DMS153 treated with DMSO at 0.1 percent for 48 hours (cell line): ENCODE measurements at regions not wholly inside any gene's neighbourhood (a gene's known extent, or its start where the extent isn't known, plus 50 kb on each side); places are given as distances from the start of the nearest gene placed in this dataset.
"Not testable (repeated sequence)": the region's sequence is repeated elsewhere in the genome, so short reads cannot be mapped to it uniquely, and the experiment has no call there.

Experiments used
- DNase-seq: peaks from one replicate; lab custom pipeline; 2025; ENCODE audit not compliant: unreplicated experiment; lab: John Stamatoyannopoulos, UW

GRCh38 chr20:1757606-1758512 is 100.3 kb upstream of the SIRPG start:
- DNase-seq, result no peak

DNA sequence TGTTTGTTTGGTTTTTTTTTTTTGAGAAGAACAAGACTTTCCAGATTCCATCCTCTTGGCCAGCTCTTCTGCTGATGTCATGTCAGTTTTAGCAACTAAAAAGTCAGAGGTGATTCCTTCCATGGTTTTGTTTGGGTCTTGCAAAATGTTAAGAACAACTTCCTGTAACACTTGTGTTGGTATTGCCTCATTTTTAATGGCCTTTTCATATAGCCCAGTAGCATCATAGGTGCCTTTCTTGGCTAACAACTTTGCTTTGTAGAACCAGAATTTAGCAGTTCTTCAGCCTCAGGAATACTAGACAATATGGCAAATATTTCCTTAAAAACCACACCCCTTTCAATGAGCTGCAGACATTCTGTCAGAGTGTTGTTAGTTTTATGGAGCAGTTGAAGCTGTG is 99.5 kb upstream of the SIRPG start:
- no peak for DNase-seq

GRCh38 chr20:1754749-1755148 is 97.2 kb upstream of the SIRPG start:
- no peak for DNase-seq

GRCh38 chr20:1754306-1754705 is 96.7 kb upstream of the SIRPG start:
- no peak for DNase-seq

- DNase-seq, result no peak
Observed at GRCh38 chr20:1752045-1752444, 94.5 kb upstream of the SIRPG start.

GRCh38 chr20:1748777-1749176 is 91.2 kb upstream of the SIRPG start:
- DNase-seq, result no peak

DNA sequence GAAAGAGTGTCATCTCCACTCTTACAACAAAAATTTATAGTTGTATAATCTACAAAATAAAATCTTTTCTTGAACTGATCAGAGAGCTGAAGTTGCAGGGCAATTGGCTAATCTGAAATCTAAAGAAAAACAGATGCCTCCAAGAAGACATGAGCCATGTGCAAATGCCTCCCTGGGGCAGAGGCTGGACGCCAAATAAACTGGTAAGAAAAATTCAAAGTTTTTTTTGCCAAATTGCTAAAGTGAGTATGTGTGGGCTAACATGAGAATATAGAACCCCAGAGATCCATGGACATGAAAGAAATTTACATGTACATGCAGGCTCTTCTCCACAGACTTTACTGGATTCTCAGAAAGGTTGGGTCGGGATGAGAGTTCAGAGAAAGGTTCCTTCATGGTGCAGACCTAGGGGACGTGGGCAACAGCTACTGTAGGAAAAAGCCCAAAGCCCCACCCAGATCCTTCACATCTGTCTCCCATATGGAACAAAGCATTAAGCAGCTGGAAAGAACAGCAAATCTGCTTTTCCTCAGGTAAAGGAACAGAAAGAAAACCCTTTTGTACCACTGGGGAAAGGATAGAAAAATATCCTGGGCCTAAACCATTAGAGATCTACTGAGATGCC is 90.5 kb upstream of the SIRPG start:
- DNase-seq, result no peak

DNA sequence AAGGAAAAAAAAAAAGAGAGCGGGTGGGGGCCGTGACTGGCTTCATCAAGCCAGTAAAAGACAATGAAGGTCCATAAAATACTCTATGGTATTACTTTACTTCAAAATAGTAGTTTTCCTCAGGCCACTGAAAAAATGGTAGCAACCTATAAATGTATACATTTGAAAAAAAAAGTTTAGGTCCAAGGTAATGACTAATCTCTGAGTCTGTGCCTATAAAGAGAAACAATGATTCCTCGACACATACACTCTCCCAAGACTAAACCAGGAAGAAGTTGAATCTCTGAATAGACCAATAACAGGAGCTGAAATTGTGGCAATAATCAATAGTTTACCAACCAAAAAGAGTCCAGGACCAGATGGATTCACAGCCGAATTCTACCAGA is 84.5 kb upstream of the SIRPG start:
- not testable (repeated sequence) for DNase-seq

GRCh38 chr20:1741309-1742048 is 83.9 kb upstream of the SIRPG start:
- DNase-seq, result no peak

DNA sequence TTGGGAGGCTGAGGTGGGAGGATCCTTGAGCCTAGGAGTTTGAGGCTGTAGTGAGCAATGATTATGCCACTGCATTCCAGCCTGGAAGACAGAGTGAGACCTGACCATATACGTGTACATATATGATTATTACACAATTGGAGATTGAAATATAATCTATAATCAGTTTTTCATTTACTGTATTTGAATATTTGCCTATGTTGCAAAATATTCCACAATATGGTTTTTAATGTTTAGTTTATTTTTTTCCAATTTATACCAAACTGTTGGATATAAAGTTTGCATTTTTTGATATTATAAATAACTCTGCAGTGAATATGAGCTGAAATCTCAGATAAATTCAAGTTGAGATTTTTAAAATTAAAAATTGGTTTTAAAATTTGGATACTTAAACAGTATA is 79.6 kb upstream of the SIRPG start:
- DNase-seq, result no peak

GRCh38 chr20:1735417-1736089 is 78.0 kb upstream of the SIRPG start:
- no peak for DNase-seq

DNA sequence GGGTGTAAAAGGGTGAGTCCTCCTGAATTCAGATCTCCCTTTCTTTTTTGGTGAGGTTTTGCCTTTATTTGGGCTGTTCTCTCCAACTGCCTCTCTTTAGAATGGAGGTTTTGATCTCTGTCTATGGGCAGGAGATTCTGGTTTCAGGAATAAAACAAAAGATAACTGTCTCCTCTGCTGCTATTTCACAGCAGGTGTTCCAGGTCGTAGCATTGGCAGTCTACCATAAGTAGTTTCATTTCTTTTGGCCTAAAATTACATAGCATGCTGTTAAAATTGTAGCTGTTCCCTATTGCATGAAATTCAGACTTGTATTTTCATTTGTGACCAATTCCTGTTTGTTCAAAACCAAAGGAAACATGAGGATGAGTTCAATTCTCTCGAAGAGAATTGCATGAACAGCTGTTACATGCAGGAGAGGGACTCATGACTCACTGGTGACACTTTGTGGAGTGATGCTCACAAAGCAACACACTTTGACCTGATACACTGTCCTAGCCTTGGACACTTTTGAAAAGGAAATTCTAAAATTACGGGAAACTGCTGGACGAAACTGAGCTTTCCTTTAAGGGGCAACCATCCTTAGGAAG is 76.8 kb upstream of the SIRPG start:
- DNase-seq, result no peak

DNA sequence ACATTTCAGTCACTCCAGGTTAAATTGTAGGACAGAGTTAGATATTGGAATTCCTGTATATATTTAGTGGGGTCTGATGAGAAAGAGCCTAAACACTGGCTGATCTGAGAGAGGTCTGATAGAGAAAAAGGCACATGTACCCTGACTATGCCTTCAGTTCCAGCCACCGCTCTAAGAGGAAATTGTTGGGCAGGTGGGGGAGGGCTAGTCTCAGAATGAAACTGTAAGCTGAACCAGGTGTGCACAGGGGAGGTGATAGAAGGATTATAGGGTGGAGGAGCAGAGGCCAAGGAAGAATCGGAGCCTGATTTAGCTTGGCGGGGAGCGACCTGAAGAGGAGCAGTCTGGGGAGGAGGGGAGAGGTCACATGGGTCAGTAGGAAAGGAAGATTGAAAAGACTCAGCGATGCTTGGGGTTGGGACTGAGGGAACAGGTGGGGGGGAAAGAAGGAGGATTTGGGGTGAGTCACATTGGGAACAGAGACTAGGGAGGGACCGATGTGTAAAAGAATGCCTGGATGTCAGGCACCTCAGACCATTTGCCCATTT is 74.3 kb upstream of the SIRPG start:
- not testable (repeated sequence) for DNase-seq

GRCh38 chr20:1730981-1731711 is 73.6 kb upstream of the SIRPG start:
- DNase-seq, result not testable (repeated sequence)

GRCh38 chr20:1727303-1727702 is 69.7 kb upstream of the SIRPG start:
- DNase-seq, result not testable (repeated sequence)

- no peak for DNase-seq
Observed at GRCh38 chr20:1724901-1725300, 67.3 kb upstream of the SIRPG start.

- no peak for DNase-seq
Observed at GRCh38 chr20:1722513-1723050, 65.0 kb upstream of the SIRPG start.

DNA sequence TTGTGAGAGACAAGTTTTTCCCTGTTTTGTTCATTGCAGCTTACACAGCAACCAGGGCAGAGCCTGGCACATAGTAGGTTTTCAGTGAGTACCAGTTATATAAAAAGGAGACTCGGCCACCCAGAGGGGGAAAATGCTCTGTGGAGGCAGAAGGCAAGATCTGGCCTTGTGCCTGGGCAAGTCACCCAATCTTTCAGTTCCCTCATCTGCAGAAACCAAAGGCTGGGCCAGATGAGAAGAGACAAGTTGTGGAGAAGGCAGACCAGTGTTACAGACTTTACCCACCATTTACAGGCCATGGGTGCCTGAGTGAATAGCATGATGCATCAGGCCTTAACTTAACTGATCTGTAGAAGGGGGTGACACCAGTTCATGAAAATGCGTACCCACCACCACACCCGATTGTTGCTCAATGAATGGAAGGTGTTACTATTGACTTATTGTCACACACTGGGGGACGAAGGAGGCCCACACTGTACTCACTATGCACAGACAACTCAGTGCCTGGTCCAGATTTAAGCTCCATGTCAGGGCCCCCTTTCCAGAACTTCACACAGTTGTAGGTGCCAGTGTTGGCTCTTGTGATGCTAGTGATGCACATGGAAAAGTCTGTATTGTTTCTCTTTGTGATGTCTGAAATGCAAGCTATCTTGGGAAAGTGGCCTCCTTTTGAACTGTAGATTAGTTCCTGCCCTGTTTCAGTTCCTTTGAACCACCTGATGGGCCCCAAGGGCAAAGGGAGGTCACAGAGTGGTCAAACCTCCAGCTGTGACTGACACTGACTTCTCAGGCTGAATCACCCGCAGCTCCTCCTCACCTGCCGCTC is 64.3 kb upstream of the SIRPG start:
- DNase-seq, result no peak
